GM12865 (cell line): ENCODE measurements at regions not wholly inside any gene's neighbourhood (a gene's known extent, or its start where the extent isn't known, plus 50 kb on each side); places are given as distances from the start of the nearest gene placed in this dataset.
A peak's percentile ranks its signal among the peaks of the same experiment; 100 is the strongest.

Experiments
- DNase-seq: peaks from one replicate; pipeline ENCODE4 v3.0.0; 2010; ENCODE audit warnings: low read depth
- H3K4me3 ChIP-seq: 2 replicates; pipeline ENCODE4 v1.5.1; 2011; ENCODE audit warnings: mild to moderate bottlenecking, low read depth, low read length, control low read depth
- TF ChIP-seq, protein P1 (sequence below): IDR thresholded peaks from 2 replicates; pipeline ENCODE4 v1.5.1; 2011; ENCODE audit warnings: low read length, control low read depth, low read depth, inconsistent platforms; ENCODE audit not compliant: insufficient read depth; ENCODE audit errors: missing control alignments

DNA sequence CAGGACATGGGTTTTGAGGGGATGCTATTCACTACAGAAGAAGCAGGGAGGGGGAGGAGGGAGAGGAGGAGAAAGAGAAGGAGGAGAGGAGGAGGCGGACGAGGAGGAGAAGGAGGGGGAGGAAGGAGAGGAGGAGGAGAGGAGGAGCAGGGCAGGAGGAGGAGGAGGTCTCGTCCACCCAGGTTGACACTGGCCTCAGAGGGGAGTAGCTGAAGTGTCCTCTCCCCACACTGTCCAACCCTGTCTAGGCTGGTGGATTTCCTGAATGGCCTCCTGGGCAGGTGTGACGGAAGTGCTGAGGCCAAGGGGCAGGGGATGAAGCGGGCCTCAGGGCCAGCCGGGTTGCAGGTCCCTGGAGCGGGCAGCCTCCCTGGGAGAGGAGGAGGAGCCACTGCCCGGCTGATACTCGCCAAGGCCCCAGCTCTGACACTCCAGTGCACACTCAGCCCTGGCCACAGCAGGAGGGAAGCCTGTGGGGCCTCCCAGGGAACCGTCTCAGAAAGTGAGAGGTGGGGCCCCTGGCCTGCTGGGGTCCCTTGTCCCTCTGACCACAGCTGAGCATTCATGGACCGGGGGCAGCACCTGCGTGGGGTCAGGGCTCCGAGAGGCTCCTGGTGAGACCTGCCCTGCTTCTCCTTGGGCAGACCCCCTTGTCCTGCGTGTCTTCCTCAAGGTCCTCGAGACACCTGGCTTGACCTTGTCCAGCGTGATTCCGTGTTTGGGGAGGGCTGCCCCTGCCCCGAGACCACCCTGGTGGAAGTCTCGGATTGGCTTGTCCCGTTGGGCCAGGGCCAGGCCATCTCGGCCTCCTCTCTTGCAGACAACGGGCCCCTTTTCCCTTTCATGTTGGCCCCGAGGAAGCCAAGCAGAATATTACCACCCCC lies 200.6 kb upstream of the CIBAR2 start:
- DNase-seq, result no peak
- no peak overlapping the region for H3K4me3 ChIP-seq
- TF ChIP-seq, protein P1, sequence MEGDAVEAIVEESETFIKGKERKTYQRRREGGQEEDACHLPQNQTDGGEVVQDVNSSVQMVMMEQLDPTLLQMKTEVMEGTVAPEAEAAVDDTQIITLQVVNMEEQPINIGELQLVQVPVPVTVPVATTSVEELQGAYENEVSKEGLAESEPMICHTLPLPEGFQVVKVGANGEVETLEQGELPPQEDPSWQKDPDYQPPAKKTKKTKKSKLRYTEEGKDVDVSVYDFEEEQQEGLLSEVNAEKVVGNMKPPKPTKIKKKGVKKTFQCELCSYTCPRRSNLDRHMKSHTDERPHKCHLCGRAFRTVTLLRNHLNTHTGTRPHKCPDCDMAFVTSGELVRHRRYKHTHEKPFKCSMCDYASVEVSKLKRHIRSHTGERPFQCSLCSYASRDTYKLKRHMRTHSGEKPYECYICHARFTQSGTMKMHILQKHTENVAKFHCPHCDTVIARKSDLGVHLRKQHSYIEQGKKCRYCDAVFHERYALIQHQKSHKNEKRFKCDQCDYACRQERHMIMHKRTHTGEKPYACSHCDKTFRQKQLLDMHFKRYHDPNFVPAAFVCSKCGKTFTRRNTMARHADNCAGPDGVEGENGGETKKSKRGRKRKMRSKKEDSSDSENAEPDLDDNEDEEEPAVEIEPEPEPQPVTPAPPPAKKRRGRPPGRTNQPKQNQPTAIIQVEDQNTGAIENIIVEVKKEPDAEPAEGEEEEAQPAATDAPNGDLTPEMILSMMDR, result no peak

DNA sequence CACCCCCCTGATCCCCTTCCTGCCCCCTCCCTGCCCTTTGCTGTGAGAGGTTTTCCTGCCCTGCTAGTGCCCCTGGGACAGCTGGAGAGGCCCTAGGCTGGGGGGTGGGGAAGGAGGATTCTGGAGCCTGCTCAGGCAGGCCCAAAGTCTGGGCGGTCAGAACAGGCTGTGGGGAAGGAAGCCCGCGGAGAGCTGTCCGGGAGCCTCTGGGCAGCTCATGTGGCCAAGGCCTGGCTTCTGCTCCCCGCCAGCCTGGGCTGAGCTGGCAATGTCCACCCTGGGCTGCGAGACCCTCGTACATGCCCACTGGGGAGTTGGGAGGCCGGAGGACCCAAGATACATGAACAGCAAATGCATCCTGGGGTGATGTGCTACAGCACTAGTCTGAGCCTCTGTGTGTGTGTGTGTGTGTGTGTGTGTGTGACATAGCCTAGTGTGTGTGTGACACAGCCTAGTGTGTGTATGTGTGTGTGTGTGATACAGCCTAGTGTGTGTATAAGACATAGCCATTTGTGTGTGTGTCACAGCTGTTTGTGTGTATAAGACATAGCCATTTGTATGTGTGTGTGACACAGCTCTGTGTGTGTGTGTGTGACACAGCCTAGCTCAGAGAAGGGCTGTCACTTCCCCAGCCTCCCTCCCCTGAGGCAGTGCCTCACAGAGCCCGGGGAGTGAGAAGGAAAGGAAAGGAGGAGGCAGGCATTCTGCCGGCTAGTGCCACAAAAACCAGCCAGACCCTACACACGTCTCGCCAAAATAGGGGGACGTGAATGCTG lies 201.4 kb upstream of the CIBAR2 start:
- H3K4me3 ChIP-seq, result no peak overlapping the region
- TF ChIP-seq, protein P1, result no peak
- no peak for DNase-seq

DNA sequence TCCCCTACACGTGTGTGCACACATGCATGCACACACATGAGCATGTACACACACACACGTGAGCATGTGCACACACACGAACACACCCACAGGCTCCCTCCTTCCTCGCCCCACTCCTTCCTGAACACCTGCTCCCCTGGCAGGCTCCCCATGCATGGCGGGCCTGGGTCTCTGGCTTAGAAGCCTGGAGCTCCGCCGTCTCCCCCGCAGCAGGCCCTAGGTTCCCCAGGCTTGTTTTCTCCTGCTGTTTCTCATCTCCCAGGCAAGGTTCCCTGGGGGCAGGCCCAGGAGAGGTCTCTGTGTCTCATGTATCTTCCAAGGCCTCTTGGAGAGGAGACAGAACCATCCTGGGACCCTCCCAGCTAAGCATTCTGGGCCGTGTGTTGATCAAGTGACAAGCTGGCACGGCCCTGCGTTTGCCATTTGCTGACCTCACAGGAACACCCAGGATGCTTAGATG lies 202.3 kb upstream of the CIBAR2 start:
- no peak overlapping the region for H3K4me3 ChIP-seq
- no peak for DNase-seq
- TF ChIP-seq, protein P1, result no peak

DNA sequence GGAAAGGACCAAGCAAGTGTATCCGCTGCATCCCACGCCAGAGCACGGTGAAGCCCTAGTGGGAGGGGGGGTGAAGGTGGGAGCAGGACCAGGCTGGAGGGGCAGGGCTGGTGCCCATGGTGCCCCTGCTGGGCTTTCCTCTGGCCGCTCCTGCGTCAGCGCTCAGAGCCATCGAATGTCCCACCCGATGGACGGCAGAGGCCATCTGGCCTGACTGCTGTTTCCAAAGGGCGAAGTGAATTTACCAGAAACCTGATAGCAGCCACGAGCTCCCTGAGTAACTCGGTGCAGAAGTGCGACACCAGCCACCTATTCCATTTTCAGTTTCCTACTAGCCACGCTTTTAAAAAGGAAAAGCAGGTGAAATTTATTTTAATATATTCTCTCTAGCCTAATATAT lies 203.6 kb upstream of the CIBAR2 start:
- no peak overlapping the region for H3K4me3 ChIP-seq
- TF ChIP-seq, protein P1, result no peak
- no peak for DNase-seq

DNA sequence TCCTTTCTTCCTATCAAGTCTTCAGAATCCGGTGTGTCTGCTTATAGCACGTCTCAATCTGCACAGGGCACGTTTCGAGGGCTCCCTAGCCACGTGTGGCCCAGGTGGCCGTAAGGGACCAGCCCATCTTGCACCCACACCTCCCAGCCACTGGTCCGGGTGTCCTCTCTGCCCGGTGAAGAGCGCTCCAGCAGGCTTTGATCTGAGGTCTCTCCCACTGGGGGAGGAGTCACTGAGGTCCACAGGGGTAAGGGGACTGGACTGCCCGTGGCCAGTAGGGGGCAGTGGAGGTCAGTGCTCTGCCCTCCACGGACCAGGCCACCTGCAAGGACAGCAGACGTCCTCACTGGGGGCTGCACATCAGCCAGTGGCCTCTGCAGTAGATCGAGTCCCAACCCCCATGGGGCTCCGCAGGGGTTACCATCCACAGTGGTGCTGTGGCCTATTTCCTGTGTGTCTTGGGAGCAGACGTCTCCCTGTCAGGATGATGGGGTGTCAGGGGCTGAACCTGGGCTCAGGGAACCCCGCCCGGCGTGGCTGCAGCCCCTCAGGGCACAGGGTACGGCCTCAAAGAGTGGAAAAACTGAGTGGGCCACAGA lies 204.1 kb upstream of the CIBAR2 start:
- no peak overlapping the region for H3K4me3 ChIP-seq
- TF ChIP-seq, protein P1, result peak; percentile 67
- peak; percentile 55 for DNase-seq

DNA sequence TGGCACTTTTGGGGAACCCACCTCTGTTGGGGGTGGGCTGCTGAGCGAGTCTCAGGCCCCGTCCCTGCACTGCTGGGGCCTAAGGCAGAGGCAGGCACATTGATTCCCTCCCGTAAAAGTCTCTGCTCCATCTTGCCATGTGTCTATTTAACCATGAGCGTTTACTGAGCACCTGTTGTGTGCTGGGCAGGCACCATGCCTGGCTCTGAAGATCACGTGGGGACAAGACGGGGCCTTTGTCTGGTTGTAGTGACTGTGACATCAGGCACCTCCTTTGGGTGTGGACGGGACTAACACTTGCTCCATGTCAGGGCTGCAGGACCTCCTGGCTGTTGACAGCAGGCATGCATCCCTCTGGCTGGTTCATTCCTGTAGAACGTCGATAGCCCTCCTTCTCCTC lies 204.7 kb upstream of the CIBAR2 start:
- H3K4me3 ChIP-seq, result no peak overlapping the region
- no peak for DNase-seq
- TF ChIP-seq, protein P1, result no peak
